DND-41 (cell line): ENCODE measurements at regions not wholly inside any gene's neighbourhood (a gene's known extent, or its start where the extent isn't known, plus 50 kb on each side); places are given as distances from the start of the nearest gene placed in this dataset.

ENCODE experiments used
- CTCF ChIP-seq: IDR thresholded peaks from 2 replicates; pipeline ENCODE4 v1.5.1; 2012; ENCODE audit warnings: borderline replicate concordance, low read length, moderate library complexity, mild to moderate bottlenecking; ENCODE audit not compliant: poor library complexity, severe bottlenecking; ENCODE audit errors: extremely low read depth
- EZH2 ChIP-seq: IDR thresholded peaks from 3 replicates; pipeline ENCODE4 v1.6.1; 2012; ENCODE audit warnings: borderline replicate concordance, low read depth, mild to moderate bottlenecking, moderate library complexity, low read length, inconsistent platforms; ENCODE audit not compliant: severe bottlenecking

- TF ChIP-seq CTCF (no peak), EZH2 (no peak)
Measured at GRCh38 chr6:15888798-15889772, 226.3 kb upstream of the DTNBP1 start.
